ENCODE measurements at regions not wholly inside any gene's neighbourhood (a gene's known extent, or its start where the extent isn't known, plus 50 kb on each side); places are given as distances from the start of the nearest gene placed in this dataset.

GRCh38 chr15:68511073-68511991 lies 67.5 kb upstream of the CORO2B start:
- H3K4me3 ChIP-seq (replicated peaks in 1 of 2; ENCODE audit: low read depth in 2 of 2, low read length in 2 of 2) = no peak overlapping the region
- peak; percentile 30 to 97 for DNase-seq (ENCODE audit: low read depth in 2 of 2)
- TF ChIP-seq CTCF (IDR thresholded peaks at IDR 0.05; ENCODE audit: low read depth, low read length) = no peak

GRCh38 chr15:68512052-68512451 lies 66.7 kb upstream of the CORO2B start:
- no peak for TF ChIP-seq CTCF (IDR thresholded peaks at IDR 0.05; ENCODE audit: low read depth, low read length)
- no peak overlapping the region for H3K4me3 ChIP-seq (replicated peaks in 1 of 2; ENCODE audit: low read depth in 2 of 2, low read length in 2 of 2)
- no peak for DNase-seq (ENCODE audit: low read depth in 2 of 2)

- DNase-seq (ENCODE audit: low read depth in 2 of 2) = peak in 1 of 2 donors; percentile 52
- TF ChIP-seq CTCF (IDR thresholded peaks at IDR 0.05; ENCODE audit: low read depth, low read length) = no peak
- no peak overlapping the region for H3K4me3 ChIP-seq (replicated peaks in 1 of 2; ENCODE audit: low read depth in 2 of 2, low read length in 2 of 2)
Measured at GRCh38 chr15:68512598-68512997, 66.2 kb upstream of the CORO2B start.

GRCh38 chr15:68515371-68516095 lies 63.3 kb upstream of the CORO2B start:
- TF ChIP-seq CTCF (IDR thresholded peaks at IDR 0.05; ENCODE audit: low read depth, low read length) = no peak
- DNase-seq (ENCODE audit: low read depth in 2 of 2) = no peak

GRCh38 chr15:68517285-68517761 lies 61.5 kb upstream of the CORO2B start:
- peak; percentile 8 for TF ChIP-seq CTCF (IDR thresholded peaks at IDR 0.05; ENCODE audit: low read depth, low read length)
- no peak overlapping the region for H3K4me3 ChIP-seq (replicated peaks in 1 of 2; ENCODE audit: low read depth in 2 of 2, low read length in 2 of 2)
- DNase-seq (ENCODE audit: low read depth in 2 of 2) = no peak

More at GRCh38 chr15:68515371-68516095, 63.3 kb upstream of the CORO2B start:
- H3K4me3 ChIP-seq (replicated peaks in 1 of 2; ENCODE audit: low read depth in 2 of 2, low read length in 2 of 2) = no peak overlapping the region

GRCh38 chr15:68518046-68518445 lies 60.7 kb upstream of the CORO2B start:
- no peak for DNase-seq (ENCODE audit: low read depth in 2 of 2)
- H3K4me3 ChIP-seq (replicated peaks in 1 of 2; ENCODE audit: low read depth in 2 of 2, low read length in 2 of 2) = no peak overlapping the region
- no peak for TF ChIP-seq CTCF (IDR thresholded peaks at IDR 0.05; ENCODE audit: low read depth, low read length)

Data from cardiac fibroblast (primary cell).